ENCODE measurements at regions not wholly inside any gene's neighbourhood (a gene's known extent, or its start where the extent isn't known, plus 50 kb on each side); places are given as distances from the start of the nearest gene placed in this dataset.
A peak's percentile ranks its signal among the peaks of the same experiment; 100 is the strongest.

DNA sequence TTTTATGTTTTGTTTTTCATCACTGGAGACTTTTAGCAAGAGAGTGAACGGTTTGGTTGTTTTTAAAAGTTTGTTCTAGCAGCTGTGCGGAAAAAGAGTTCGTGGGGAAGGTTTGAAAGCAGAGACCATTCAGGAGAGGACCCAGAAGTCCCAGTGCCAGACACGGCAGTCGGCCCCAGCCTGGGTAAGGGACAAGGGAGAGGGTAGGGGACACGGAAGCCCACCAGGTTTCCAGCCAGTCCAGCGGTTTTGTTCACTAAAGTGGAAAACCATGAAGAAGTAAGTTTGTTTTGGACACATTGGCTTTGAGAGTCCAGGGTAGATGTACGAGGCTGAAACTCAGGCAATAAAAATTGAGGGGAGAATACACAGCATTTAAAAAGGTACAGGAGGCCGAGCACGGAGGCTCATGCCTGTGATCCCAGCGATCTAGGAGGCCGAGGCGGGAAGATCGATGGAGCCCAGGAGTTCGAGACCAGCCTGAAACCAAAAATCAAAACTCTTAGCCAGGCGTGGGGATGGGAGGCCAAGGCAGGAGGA is 56.8 kb upstream of the RPH3AL start:
- no peaks in the 10 kb centered on the region for H3K9me3 Mint-ChIP-seq
- H3K36me3 Mint-ChIP-seq (ENCODE audit: low read depth), result peaks cover 46% of the 10 kb centered on the region
- peaks cover 3% of the 10 kb centered on the region for H3K27me3 Mint-ChIP-seq (ENCODE audit: low read depth)
- peaks cover 51% of the 10 kb centered on the region for H3K4me1 Mint-ChIP-seq (ENCODE audit: low read depth)
- H3K27ac Mint-ChIP-seq, result peak overlapping the region; percentile 89
- peak overlapping the region; percentile 89 for H3K4me3 Mint-ChIP-seq

- H3K27me3 Mint-ChIP-seq (ENCODE audit: low read depth), result no peaks in the 10 kb centered on the region
- H3K4me3 Mint-ChIP-seq, result no peak overlapping the region
- H3K9me3 Mint-ChIP-seq, result no peaks in the 10 kb centered on the region
- H3K4me1 Mint-ChIP-seq (ENCODE audit: low read depth), result peaks cover 17% of the 10 kb centered on the region
- peaks cover 19% of the 10 kb centered on the region for H3K36me3 Mint-ChIP-seq (ENCODE audit: low read depth)
- H3K27ac Mint-ChIP-seq, result no peak overlapping the region
These were observed 52.1 kb upstream of the RPH3AL start for GRCh38 chr17:404703-405102.

All from T-helper 1 cell treated with Interleukin-12 subunit alpha and Interleukin-12 subunit beta and Interleukin-4 antibody, amounts not matched to agents 30 μg/mL and 1 μg/mL, for 36 hours (primary cell).